Medulla oblongata (tissue), 1 donor: ENCODE measurements at regions not wholly inside any gene's neighbourhood (a gene's known extent, or its start where the extent isn't known, plus 50 kb on each side); places are given as distances from the start of the nearest gene placed in this dataset.
"Not testable (repeated sequence)": the region's sequence is repeated elsewhere in the genome, so short reads cannot be mapped to it uniquely, and the experiment has no call there.

ENCODE experiments used
- DNase-seq: peaks from one replicate; pipeline ENCODE4 v3.0.0-alpha.2; 2015; ENCODE audit errors: extremely low spot score

DNA sequence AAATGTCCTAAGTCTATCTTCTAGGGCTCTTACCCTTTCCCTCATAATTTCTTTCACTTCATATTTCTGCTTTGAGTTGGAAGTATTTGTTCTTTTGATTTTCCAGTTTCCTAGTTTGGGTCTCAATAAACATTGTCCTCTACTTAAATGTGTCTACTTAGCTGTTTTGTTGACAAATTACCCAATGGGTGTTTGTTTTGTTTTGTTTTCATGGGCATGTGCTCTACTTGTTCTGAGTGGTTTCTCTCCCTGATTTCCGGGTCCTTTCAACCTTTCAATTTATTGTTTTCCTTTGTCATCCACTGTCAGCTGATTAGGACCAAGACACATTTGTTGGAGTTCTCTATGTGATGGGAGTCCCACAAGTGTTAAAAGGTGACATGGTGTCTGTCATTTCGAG lies 1181.4 kb downstream of the RPA4 start:
- DNase-seq = no peak

DNA sequence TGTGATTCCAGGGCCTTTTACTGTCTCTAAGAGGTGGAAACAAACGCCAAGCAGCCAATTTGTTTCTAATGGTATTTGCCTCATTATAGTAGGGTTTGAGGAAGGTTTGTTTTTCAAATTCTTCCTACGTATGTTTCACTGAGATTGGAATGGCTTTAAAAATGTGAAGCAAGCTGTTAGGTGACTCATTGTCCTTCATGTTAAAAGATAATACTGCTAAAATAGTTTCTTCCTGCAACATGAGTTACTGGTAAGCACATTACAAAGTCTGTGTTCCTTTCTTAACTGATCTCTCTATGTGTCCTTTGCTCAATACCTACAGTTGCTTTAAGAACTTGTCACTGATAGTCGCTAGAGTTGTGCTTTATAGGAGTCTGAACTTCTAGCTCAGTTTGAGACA lies 1183.9 kb downstream of the RPA4 start:
- DNase-seq = no peak

DNA sequence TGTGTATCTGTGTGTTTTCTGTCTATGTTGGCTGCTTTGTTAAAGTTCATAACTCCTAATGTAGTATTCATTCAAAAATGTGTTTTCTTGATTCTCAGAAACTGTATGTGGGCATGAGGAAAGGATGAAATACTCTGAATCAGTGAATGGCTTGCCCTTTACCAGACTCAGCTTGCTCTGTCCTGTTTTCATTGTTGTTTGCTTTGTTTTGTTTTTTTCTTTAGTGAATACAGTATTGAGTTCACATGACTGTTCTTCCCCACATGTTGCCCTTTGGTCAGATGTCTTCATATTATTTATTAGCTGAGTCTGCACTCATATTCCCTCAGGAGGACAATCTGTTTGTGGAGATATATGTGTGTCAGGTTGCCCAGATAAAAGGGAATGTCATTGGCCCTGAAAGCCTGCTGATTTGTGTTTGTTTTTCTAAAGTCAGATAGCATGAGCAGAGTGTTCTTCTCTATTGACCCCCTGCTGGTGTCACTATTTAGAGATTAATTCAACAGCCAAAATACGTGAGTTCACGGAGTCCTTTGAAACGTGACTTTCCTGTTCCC lies 1184.4 kb downstream of the RPA4 start:
- no peak for DNase-seq

DNA sequence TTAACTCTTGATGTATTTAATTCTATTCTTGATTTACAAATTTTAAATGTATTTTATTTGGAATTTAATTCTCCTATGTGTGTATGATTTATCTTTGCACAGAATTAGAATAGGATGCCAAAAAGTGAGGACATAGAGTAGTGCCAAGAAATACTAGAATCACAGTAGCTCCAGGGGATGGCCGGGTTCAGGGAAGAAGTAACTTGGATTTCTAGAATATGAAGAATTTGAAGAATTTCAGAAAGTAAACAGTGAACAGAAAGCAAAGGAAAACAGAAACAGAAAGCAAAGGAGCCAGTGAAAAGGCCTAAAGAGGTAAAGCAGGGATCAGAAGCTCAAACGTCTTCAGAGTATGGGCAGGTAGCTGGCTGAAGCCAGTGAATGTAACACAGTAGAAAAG lies 1187.6 kb downstream of the RPA4 start:
- no peak for DNase-seq

DNA sequence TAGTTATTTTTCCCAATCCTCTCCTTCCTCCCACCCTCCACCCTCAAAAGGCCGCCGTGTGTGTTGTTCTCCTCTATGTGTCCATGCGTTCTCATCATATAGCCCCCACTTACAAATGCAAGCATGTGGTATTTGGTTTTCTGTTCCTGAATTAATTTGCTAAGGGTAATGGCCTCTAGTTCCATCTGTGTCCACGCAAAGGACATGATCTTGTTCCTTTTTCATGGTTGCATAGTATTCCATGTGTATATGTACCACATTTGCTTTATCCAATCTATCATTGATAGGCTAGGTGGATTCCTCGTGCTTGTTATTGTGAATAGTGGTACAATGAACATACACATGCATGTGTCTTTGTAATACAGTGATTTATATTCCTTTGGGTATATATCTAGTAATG lies 1193.7 kb downstream of the RPA4 start:
- no peak for DNase-seq

DNA sequence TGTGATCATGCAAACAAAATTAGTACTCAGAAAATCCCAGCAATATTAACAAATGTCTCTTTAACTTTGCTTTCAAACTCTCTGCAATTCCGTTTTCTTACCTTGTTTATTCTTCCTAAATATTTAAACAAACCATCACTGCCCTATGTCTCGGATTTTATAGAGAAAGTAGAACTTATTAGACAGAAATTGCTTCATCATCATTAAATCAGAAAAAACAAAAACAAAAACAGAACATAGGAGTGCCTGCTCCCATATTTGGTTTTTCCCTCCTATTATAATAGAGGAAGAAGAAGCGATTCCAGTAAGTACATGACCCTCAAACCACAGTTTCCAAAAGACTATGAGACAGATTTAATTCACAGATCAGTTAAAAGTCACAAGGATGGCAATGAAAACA lies 1228.0 kb downstream of the RPA4 start:
- no peak for DNase-seq

DNA sequence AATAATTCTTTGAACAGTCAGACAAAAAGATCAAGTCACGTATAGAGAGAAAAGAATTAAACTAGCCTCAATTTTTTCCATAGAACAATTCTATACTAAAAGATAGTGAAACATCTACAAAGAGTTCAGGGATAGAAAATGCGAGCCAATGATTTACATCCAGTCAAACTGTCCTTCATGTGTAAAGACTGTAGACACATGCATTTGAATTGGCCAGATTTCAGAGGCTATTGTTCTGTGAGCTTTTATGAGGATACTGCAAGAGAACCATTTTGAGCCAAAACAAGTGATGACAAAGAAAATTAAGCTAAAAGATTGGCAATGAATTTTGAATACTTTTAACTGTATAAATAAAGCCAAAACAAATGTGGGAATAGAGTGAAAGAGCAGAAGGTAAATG lies 1230.3 kb downstream of the RPA4 start:
- no peak for DNase-seq

DNA sequence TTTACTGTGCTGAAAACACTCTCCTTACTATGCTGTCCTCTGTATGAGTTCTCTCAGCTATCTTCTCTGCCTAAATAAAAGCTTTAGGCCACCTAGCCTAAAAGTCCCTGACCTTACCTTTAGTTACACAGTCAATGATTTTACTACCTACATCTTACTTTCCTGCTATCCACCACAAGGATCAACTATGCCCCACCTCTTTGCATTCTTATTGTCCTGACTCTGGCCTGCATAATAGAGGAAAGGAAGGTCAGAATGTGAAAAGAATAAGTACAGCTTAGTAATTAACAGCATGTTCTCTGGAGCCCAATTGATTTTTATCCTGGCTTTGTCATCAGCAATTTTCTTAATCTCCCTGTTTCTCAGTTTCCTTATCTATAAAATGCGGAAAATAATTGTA lies 1257.8 kb downstream of the RPA4 start:
- no peak for DNase-seq

DNA sequence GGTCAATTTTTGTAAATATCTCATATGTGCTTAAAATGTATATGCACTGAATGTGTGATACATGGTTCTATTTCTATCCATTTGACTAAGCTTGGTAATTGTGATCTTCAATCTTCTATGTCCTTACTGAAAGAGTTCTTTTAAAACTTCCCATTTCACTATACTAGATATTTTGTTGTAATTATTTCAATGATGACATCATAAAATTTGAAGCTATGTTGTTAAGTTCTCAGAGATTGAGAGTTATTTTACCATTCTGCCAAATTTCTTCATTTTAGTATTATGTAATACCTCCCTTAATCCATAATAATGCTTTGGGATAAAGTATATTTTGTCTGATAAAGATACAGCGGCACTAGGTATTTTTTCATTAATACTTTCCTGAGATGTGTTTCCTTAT lies 1307.3 kb downstream of the RPA4 start:
- DNase-seq = no peak

DNA sequence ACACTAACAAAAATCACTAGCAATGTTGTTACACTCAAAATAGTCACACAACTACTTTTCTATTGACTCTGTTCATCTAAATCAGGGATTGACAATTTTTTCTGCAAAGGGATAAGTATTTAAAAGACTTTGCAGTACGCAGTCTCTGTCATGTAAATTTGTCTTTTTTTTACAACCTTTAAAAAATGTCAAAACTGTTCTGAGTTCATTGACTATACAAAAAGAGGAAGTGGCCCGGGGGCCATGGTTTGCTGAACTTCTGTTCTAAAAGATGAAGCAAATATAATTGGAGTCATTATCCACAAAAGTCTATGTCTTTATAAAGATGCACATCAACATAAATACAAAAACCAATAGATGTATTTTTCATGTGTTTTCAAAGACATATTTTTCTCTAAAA lies 1310.3 kb downstream of the RPA4 start:
- no peak for DNase-seq

DNA sequence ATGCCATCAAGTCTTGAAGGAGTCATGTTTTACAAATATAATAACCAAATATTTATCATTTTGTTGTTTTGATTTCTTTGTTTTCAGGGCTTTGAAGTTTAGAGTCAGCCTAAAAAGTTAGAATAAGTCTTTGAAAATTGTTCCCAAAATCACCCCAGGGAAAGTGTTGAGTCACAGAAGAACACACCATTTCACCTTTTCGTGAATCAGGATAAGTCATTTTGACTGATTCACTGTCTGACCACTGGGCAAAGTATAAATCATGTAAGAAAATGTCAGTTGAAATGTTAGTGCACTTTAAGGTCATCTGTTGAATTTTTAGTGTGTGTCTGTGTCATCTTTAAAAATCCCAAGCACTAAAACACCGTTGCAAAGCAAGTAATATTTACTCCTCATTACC lies 1320.1 kb downstream of the RPA4 start:
- DNase-seq = no peak

DNA sequence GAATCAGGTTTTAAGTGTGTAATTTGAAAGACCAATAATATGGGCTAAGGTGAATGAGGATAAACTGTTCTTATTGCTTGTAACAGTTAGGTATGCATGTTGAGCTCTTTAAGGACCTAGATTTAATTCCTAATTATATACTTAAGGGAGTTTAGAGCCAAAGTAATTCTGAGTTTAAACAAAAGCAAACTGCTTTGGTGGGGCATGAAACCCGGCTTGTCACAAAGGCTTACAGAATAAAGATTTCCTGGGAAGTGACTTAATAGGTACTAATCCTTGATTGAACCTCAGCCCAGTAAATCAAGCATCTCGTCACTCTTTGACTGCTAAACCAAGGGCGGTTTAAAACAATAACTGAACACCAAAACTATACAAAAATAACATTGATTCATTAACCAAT lies 1324.2 kb downstream of the RPA4 start:
- no peak for DNase-seq

DNA sequence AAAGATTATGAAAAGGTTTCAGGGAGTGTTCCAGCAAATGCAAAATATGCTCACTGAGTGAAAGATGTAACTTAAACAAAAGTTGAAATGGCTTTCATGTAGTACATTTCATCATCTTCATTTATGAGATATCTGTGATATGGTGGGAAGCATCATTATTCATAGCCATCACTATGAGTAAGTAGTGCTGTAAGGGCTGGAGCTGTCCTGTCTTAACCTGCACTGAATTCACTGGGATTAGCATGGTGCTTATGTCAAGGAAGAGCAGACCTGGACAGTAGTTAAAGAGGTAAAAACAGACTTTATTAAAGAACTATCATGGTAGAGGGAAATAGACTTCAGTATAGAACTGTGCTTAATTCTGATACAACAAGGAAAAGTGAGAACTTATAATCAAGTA lies 1347.3 kb downstream of the RPA4 start:
- DNase-seq = no peak

DNA sequence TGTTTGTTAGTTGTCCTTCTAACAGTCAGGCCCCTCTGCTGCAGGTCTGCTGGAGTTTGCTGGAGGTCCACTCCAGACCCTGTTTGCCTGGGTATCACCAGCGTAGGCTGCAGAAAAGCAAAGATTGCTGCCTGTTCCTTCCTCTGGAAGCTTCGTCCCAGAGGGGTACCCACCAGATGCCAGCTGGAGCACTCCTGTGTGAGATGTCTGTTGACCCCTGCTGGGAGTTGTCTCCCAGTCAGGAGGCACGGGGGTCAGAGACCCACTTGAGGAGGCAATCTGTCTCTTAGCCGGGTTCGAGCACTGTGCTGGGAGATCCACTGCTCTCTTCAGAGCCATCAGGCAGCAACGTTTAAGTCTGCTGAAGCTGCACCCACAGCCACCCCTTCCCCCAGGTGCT lies 1356.4 kb downstream of the RPA4 start:
- not testable (repeated sequence) for DNase-seq

DNA sequence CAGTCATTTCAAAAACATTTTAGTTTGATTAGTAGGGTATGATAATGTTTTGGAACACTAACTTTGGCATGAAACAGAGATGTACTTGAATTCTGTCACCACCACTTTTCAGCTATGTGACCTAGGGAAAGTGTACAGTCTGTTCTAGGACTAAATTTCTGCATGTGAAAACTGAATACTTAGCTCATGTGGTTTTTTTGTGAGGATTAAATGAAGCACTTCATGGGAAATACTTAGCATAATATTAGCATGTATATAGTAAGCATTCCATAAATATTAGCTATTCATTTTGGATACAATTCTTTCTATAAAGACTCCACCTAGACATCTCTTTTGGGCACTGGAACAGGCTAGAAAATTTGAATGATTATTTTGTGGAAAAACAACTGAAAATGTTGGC lies 1379.4 kb downstream of the RPA4 start:
- DNase-seq = no peak

DNA sequence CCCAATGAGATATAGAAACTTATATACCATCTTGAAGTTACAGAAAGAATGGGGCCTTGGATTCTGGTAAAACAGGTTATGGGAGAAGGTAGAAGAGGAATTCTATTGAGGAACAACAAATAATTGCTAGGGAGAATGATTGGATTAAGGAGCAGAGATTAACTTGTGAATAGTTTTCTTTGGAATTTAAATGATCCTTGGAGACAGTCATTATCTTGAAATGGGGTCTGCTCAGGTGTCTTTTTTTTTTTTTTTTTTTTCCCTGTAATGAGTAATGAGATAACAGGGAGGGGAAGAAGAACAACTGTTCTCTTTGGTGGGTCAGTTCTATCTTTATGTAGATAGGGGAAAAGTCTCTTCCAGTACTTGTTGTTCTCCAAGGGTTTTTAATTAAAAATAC lies 1406.0 kb downstream of the RPA4 start:
- no peak for DNase-seq

DNA sequence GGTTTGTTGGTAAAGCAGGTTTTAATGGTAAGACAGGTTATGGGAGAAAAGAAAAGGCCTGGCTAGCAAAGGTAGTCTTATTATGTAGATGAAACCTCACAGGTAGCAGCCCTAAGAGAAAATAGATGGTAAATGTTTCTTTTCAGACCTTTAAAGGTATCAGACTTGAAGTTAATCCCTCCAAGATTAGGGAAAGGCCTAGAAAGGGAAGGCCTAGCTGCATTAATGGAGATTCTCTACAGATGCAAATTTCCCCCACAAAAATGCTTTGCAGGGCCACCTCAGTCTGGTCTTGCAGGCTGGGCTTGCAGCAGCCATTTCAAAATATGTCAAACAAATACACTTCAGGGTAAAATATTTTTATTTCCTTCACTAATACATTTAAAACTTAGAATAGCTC lies 1410.6 kb downstream of the RPA4 start:
- no peak for DNase-seq

DNA sequence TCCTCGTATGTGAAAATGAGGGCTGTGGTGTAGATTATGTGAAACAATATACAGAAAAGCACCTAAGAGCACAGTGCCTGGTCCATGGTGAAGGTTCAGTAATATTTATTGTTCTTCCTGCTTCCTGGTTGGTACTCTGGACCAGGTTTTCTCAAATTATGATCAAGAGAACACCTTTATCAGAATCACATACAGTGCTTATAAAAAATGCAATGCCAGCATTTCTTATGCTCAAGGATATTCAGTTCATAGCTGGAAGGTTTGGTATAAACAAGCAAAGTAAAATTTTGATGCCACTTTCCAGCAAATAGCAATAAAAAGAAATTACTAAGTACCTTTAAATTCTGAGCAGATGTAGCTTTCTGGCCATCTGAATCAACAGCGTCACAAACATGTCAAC lies 1412.4 kb downstream of the RPA4 start:
- no peak for DNase-seq

DNA sequence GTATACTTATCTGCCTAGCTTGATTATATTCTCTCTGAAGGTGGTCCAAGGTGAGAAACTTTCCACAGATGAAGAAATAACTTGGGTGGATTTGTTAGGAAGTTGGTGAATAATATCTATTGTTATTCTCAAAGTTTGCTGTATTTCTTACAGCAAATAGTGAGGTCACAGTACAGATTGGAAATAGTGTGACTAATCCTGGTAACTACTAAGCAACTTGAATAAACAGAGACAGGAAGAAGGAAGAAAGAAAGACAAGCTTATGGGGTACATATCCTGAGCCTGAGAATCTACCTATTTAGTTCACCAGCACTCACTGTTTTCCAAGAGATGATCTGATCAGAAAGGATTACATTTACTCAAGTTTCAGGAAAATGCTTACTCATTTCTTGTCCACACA lies 1416.1 kb downstream of the RPA4 start:
- DNase-seq = no peak

DNA sequence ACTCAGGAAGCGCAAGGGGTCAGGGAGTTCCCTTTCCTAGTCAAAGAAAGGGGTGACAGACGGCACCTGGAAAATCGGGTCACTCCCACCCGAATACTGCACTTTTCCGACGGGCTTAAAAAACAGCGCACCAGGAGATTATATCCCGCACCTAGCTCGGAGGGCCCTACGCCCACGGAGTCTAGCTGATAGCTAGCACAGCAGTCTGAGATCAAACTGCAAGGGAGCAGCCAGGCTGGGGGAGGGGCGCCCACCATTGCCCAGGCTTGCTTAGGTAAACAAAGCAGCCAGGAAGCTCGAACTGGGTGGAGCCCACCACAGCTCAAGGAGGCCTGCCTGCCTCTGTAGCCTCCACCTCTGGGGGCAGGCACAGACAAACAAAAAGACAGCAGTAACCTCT lies 1416.8 kb downstream of the RPA4 start:
- not testable (repeated sequence) for DNase-seq

DNA sequence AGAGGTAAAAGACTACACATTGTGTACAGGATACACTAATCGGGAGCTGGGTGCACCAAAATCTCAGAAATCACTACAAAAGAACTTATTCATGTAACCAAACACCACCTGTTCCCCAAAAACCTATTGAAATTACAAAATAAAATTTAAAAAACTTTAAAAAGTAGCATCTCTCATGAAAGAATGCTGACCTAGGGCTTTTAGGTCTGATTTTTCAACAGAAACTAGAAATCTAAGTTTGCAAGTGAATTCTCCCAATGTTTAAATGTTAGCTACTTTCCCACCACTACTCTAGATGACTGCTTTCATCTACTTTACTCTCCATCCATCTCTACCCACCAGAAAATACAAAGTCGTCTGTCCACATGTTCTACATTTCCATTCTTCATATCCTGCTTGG lies 1447.7 kb downstream of the RPA4 start:
- no peak for DNase-seq

DNA sequence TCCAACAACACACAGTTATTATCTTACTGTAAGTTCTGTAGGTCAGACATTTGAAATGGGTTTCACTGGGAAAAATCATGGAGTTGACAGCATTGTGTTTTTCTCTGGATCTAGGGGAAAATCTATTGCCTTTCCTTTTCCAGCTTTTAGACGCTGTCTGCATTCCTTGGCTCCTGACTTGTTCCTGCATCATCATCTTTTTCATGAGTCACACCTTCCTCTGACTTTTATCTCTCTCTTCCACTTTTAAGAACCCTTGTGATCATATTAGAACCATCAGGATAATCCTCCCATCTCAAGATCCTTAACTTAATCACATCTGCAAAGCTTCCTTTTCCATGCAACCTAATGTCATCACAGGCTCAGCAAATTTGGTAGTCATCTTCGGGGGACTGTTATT lies 1454.8 kb downstream of the RPA4 start:
- DNase-seq = no peak

DNA sequence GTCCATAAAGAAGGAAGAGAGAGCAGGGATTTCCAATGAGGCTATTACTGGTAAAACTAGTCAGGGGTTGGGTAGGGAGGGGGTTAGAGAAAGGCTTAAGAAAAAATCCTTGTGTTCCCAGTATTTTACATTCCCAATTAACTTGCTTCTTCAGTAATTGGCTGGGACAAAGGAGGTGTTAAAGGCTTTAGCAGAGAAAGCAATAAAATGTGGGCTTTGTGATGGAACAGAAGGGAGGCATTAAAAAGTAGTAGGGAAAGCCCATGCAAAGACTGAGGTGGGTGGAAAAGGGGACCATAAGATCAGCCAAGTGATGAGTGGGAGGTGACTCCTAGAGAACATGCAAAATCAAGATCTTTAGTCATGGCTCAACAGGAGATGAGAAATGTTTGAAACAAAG lies 1467.2 kb downstream of the RPA4 start:
- DNase-seq = no peak

DNA sequence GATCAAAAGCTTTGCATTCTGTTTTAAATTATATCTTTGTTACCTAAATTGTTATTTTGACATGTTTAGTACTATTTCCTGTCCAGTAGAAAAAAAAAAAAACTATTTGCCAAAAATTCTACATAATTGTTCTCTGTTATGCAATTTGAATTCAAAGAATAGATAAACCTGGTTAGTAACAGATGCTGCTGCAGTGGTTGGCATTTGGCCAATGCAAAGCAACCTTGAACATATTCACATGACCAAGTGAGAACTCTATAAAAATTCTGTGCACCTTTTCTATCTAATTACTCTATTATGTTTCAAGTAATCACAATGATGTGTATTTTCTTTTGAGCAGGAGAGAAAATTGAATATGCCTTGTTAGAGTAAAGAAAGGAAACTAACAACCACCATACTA lies 1473.4 kb downstream of the RPA4 start:
- no peak for DNase-seq

DNA sequence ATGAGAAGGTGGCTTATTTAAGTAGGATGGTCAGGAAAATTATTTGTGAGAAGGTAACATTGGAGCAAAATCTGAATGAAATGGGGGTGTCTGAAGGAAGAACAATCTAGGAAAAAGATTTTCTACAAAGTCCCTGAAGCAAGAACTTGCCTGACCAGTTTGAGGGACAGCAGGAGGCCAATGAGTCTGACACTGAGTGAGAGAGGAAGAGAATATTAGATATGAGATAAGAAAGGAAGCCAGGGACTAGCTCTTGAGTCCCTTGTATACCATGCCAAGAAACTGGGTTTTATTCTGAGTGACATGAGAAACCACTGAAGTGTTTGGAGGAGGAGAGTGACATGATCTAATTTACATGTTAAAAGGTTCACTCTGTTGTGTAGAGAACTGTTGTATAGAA lies 1478.9 kb downstream of the RPA4 start:
- DNase-seq = no peak
